ENCODE measurements at regions not wholly inside any gene's neighbourhood (a gene's known extent, or its start where the extent isn't known, plus 50 kb on each side); places are given as distances from the start of the nearest gene placed in this dataset.

DNA sequence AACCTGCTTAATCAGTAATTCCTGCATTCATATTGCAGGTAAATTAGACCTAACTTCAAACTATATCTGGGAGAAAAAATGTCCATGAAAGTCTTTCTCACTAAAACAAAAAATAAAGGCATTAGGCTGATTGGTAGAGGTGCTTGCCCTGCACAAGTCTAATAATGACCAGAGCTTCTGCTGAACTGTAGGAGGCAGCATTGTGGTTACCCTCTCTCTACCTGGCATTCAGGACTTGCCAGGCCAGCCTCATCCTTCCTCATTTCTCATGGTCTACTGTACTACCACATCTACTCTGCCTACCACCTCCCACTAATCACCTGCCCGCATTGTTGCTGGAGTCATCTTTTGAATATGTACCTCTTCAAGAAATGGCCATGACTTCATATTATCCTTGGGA lies 60.8 kb upstream of the KRTAP11-1 start:
- TF ChIP-seq, protein P1, sequence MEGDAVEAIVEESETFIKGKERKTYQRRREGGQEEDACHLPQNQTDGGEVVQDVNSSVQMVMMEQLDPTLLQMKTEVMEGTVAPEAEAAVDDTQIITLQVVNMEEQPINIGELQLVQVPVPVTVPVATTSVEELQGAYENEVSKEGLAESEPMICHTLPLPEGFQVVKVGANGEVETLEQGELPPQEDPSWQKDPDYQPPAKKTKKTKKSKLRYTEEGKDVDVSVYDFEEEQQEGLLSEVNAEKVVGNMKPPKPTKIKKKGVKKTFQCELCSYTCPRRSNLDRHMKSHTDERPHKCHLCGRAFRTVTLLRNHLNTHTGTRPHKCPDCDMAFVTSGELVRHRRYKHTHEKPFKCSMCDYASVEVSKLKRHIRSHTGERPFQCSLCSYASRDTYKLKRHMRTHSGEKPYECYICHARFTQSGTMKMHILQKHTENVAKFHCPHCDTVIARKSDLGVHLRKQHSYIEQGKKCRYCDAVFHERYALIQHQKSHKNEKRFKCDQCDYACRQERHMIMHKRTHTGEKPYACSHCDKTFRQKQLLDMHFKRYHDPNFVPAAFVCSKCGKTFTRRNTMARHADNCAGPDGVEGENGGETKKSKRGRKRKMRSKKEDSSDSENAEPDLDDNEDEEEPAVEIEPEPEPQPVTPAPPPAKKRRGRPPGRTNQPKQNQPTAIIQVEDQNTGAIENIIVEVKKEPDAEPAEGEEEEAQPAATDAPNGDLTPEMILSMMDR (conservative IDR thresholded peaks at IDR 0.05; ENCODE audit: low read depth in 2 of 2): peak; percentile 27 to 37
- no peak for TF ChIP-seq EZH2 (IDR thresholded peaks at IDR 0.05; ENCODE audit: low read depth, unreplicated experiment)
